HG03575 (cell line): ENCODE measurements at regions not wholly inside any gene's neighbourhood (a gene's known extent, or its start where the extent isn't known, plus 50 kb on each side); places are given as distances from the start of the nearest gene placed in this dataset.

ENCODE experiments used
- ATAC-seq: cut with Tn5 transposase; IDR thresholded peaks from one replicate; pipeline ENCODE4 v1.9.1; 2021; ENCODE audit not compliant: unreplicated experiment, insufficient number of reproducible peaks, low FRiP score; ENCODE audit errors: extremely low read depth

GRCh38 chr3:99111235-99111634 lies 209.7 kb upstream of the DCBLD2 start:
- ATAC-seq: no peak

GRCh38 chr3:99110401-99110800 lies 208.9 kb upstream of the DCBLD2 start:
- no peak for ATAC-seq

- no peak for ATAC-seq
Observed at GRCh38 chr3:99108508-99108907, 207.0 kb upstream of the DCBLD2 start.

GRCh38 chr3:99094606-99095005 lies 193.1 kb upstream of the DCBLD2 start:
- no peak for ATAC-seq

- no peak for ATAC-seq
Observed at GRCh38 chr3:99087277-99087676, 185.8 kb upstream of the DCBLD2 start.

GRCh38 chr3:99084826-99085225 lies 183.3 kb upstream of the DCBLD2 start:
- no peak for ATAC-seq

GRCh38 chr3:99084156-99084555 lies 182.7 kb upstream of the DCBLD2 start:
- no peak for ATAC-seq

- ATAC-seq: no peak
Observed at GRCh38 chr3:99071096-99071495, 169.6 kb upstream of the DCBLD2 start.

GRCh38 chr3:99069973-99070372 lies 168.5 kb upstream of the DCBLD2 start:
- no peak for ATAC-seq

GRCh38 chr3:99066863-99067262 lies 165.4 kb upstream of the DCBLD2 start:
- ATAC-seq: no peak

GRCh38 chr3:99049164-99049563 lies 147.7 kb upstream of the DCBLD2 start:
- ATAC-seq: no peak

GRCh38 chr3:99041747-99042146 lies 140.3 kb upstream of the DCBLD2 start:
- no peak for ATAC-seq

GRCh38 chr3:99031778-99032177 lies 130.3 kb upstream of the DCBLD2 start:
- no peak for ATAC-seq

GRCh38 chr3:99023590-99024192 lies 122.2 kb upstream of the DCBLD2 start:
- no peak for ATAC-seq

GRCh38 chr3:99021466-99021865 lies 120.0 kb upstream of the DCBLD2 start:
- no peak for ATAC-seq

GRCh38 chr3:99016452-99016851 lies 115.0 kb upstream of the DCBLD2 start:
- ATAC-seq: no peak

- ATAC-seq: no peak
Observed at GRCh38 chr3:99013777-99014315, 112.4 kb upstream of the DCBLD2 start.

- ATAC-seq: no peak
Observed at GRCh38 chr3:99013077-99013476, 111.6 kb upstream of the DCBLD2 start.

- ATAC-seq: peak; percentile 89
Observed at GRCh38 chr3:99012051-99012450, 110.6 kb upstream of the DCBLD2 start.

- ATAC-seq: no peak
Observed at GRCh38 chr3:99009851-99010250, 108.4 kb upstream of the DCBLD2 start.

- ATAC-seq: no peak
Observed at GRCh38 chr3:99006686-99007085, 105.2 kb upstream of the DCBLD2 start.
